H1 (cell line): ENCODE measurements at regions not wholly inside any gene's neighbourhood (a gene's known extent, or its start where the extent isn't known, plus 50 kb on each side); places are given as distances from the start of the nearest gene placed in this dataset.

Experiments
- CTCF ChIA-PET: fragments of 300-600 bp; sonication (Branson Sonifier 250); formaldehyde crosslinking; loops from one replicate; lab custom pipeline; 2021; ENCODE audit not compliant: partially characterized antibody; lab: Charles Lee
- POLR2A ChIA-PET: fragments of 300-600 bp; sonication (Branson Sonifier 250); formaldehyde crosslinking; loops from one replicate; lab custom pipeline; 2021; ENCODE audit warnings: inconsistent platforms; ENCODE audit not compliant: partially characterized antibody; lab: Charles Lee
- DNase-seq, 2 experiments: peaks; one replicate each; pipeline versions ENCODE4 v3.0.0 to v3.0.0-alpha.2; 2010 to 2022; ENCODE audit warnings: low spot score in 2 of 2, low read depth in 1 of 2, mixed read lengths in 1 of 2
- FAIRE-seq: peaks from 2 replicates; lab custom pipeline; 2011; peaks lifted over from hg19 to GRCh38; lab: Jason Lieb, UNC
- H2AFZ ChIP-seq: 2 replicates; pipeline ENCODE4 v1.8.1; 2012; ENCODE audit warnings: low read length, inconsistent platforms
- H2AK5ac ChIP-seq: 2 replicates; pipeline ENCODE4 v1.6.1; 2013; ENCODE audit warnings: low read depth, low read length
- H2BK120ac ChIP-seq: replicated peaks from 2 replicates; pipeline ENCODE3; 2013; ENCODE audit warnings: low read depth, low read length, inconsistent platforms
- H2BK12ac ChIP-seq: 2 replicates; pipeline ENCODE4 v1.6.1; 2013; ENCODE audit warnings: low read depth, low read length
- H2BK15ac ChIP-seq: 2 replicates; pipeline ENCODE4 v1.6.1; 2013; ENCODE audit warnings: low read length
- H2BK20ac ChIP-seq: 2 replicates; pipeline ENCODE4 v1.6.1; 2013; ENCODE audit warnings: low read length
- H2BK5ac ChIP-seq: 2 replicates; pipeline ENCODE4 v1.6.1; 2013; ENCODE audit warnings: low read depth, low read length
- H3K14ac ChIP-seq: 2 replicates; pipeline ENCODE4 v1.6.1; 2013; ENCODE audit warnings: inconsistent platforms; ENCODE audit not compliant: insufficient read length
- H3K18ac ChIP-seq: 2 replicates; pipeline ENCODE4 v1.6.1; 2013; ENCODE audit warnings: low read length; ENCODE audit errors: extremely low read depth
- H3K23ac ChIP-seq: 2 replicates; pipeline ENCODE4 v1.6.1; 2013; ENCODE audit warnings: inconsistent platforms; ENCODE audit not compliant: insufficient read length
- H3K23me2 ChIP-seq: 2 replicates; pipeline ENCODE4 v1.6.1; 2013; ENCODE audit warnings: low read depth, low read length
- H3K27ac ChIP-seq: 2 replicates; pipeline ENCODE4 v1.6.1; 2011; ENCODE audit warnings: low read depth, low read length, inconsistent platforms
- H3K27me3 ChIP-seq, 4 experiments: replicated peaks in 1 of 4; 1 replicate in 1 of 4; 2 replicates in 3 of 4; pipeline versions ENCODE4 v1.6.1 to v1.8.1; 2011 to 2013; ENCODE audit warnings: low read length in 3 of 4, mild to moderate bottlenecking in 3 of 4, inconsistent platforms in 2 of 4, mixed read lengths in 2 of 4, moderate library complexity in 1 of 4; ENCODE audit not compliant: control insufficient read depth in 3 of 4, insufficient read depth in 3 of 4; ENCODE audit errors: extremely low read depth in 1 of 4
- H3K36me3 ChIP-seq, 4 experiments: 2 replicates each; pipeline versions ENCODE4 v1.6.1 to v1.8.1; 2011 to 2013; ENCODE audit warnings: mild to moderate bottlenecking in 4 of 4, low read length in 3 of 4, moderate library complexity in 2 of 4, control low read depth in 1 of 4, inconsistent platforms in 1 of 4; ENCODE audit not compliant: insufficient read depth in 4 of 4, control insufficient read depth in 2 of 4
- H3K4ac ChIP-seq: replicated peaks from 2 replicates; pipeline ENCODE3; 2013; ENCODE audit warnings: low read length, low read depth, mixed read lengths, inconsistent platforms; ENCODE audit not compliant: insufficient read length
- H3K4me1 ChIP-seq, 4 experiments: replicated peaks in 1 of 4; 1 replicate in 1 of 4; 2 replicates in 3 of 4; pipeline versions ENCODE4 v1.6.1 to v1.8.1; 2011 to 2013; ENCODE audit warnings: low read length in 3 of 4, inconsistent platforms in 2 of 4, mixed read lengths in 1 of 4; ENCODE audit not compliant: insufficient read depth in 4 of 4, control insufficient read depth in 3 of 4
- H3K4me2 ChIP-seq, 2 experiments: 2 replicates each; pipeline versions ENCODE4 v1.6.1 to v1.8.1; 2011 to 2013; ENCODE audit warnings: low read depth in 2 of 2, low read length in 2 of 2, control low read depth in 1 of 2, inconsistent platforms in 1 of 2, mild to moderate bottlenecking in 1 of 2; ENCODE audit not compliant: insufficient read depth in 1 of 2
- H3K4me3 ChIP-seq, 4 experiments: fragments of 200-600, 300-600 bp in 1 of 4; sonication (generic), shearing (Covaris generic), sonication (Bioruptor Twin) in 1 of 4; 2 replicates each; pipeline versions ENCODE4 v1.5.1 to v1.8.1; 2011 to 2016; ENCODE audit warnings: low read length in 4 of 4, low read depth in 3 of 4, control low read depth in 2 of 4, inconsistent platforms in 2 of 4, mild to moderate bottlenecking in 2 of 4, mixed read lengths in 1 of 4, moderate library complexity in 1 of 4; ENCODE audit not compliant: insufficient read depth in 2 of 4; ENCODE audit errors: extremely low read depth in 1 of 4
- H3K56ac ChIP-seq: replicated peaks from 2 replicates; pipeline ENCODE3; 2013; ENCODE audit warnings: low read depth, mild to moderate bottlenecking, mixed read lengths, low read length, inconsistent platforms; ENCODE audit not compliant: insufficient read length
- H3K79me1 ChIP-seq: 2 replicates; pipeline ENCODE4 v1.6.1; 2013; ENCODE audit warnings: low read depth, low read length, control low read depth
- H3K79me2 ChIP-seq, 2 experiments: 2 replicates each; pipeline versions ENCODE4 v1.6.1 to v1.8.1; 2012 to 2013; ENCODE audit warnings: low read length in 2 of 2, mild to moderate bottlenecking in 2 of 2, inconsistent platforms in 1 of 2; ENCODE audit not compliant: insufficient read depth in 2 of 2, control insufficient read depth in 1 of 2
- H3K9ac ChIP-seq, 4 experiments: replicated peaks in 1 of 4; 1 replicate in 1 of 4; 2 replicates in 3 of 4; pipeline versions ENCODE4 v1.6.1 to v1.8.1; 2011 to 2013; ENCODE audit warnings: low read depth in 3 of 4, low read length in 3 of 4, control low read depth in 2 of 4, mild to moderate bottlenecking in 2 of 4, moderate library complexity in 2 of 4, inconsistent platforms in 1 of 4; ENCODE audit errors: extremely low read depth in 1 of 4
- H3K9me3 ChIP-seq, 2 experiments: 2 replicates each; pipeline versions ENCODE4 v1.6.1 to v1.8.1; 2012 to 2013; ENCODE audit warnings: mild to moderate bottlenecking in 2 of 2, moderate library complexity in 2 of 2, control low read depth in 1 of 2, inconsistent platforms in 1 of 2, low read depth in 1 of 2, low read length in 1 of 2, mixed read lengths in 1 of 2; ENCODE audit not compliant: insufficient read depth in 2 of 2
- H4K20me1 ChIP-seq, 2 experiments: replicated peaks in 1 of 2; 2 replicates each; pipeline versions ENCODE3 to v1.8.1; 2011 to 2013; ENCODE audit warnings: inconsistent platforms in 2 of 2, low read length in 2 of 2, mild to moderate bottlenecking in 1 of 2; ENCODE audit not compliant: insufficient read depth in 2 of 2, control insufficient read depth in 1 of 2
- H4K5ac ChIP-seq: 2 replicates; pipeline ENCODE4 v1.6.1; 2013; ENCODE audit warnings: low read length, low read depth, mixed read lengths, inconsistent platforms; ENCODE audit not compliant: insufficient read length
- H4K8ac ChIP-seq: 2 replicates; pipeline ENCODE4 v1.8.0; 2013; ENCODE audit warnings: mild to moderate bottlenecking, moderate library complexity, low read length, inconsistent platforms; ENCODE audit not compliant: insufficient read depth; ENCODE audit errors: extremely low read depth
- H4K91ac ChIP-seq: replicated peaks from 2 replicates; pipeline ENCODE3; 2013; ENCODE audit warnings: low read length, mixed read lengths, inconsistent platforms; ENCODE audit not compliant: insufficient read length
- BRCA1 ChIP-seq: IDR thresholded peaks from 2 replicates; pipeline ENCODE4 v1.6.1; 2012; ENCODE audit warnings: low read depth, low read length, improper control_type of control experiment
- CREB1 ChIP-seq: IDR thresholded peaks from 2 replicates; pipeline ENCODE4 v1.6.1; 2012; ENCODE audit warnings: inconsistent platforms
- EGR1 ChIP-seq: IDR thresholded peaks from 2 replicates; pipeline ENCODE4 v1.6.1; 2011; ENCODE audit warnings: low read depth, low read length, borderline replicate concordance
- EP300 ChIP-seq, 2 experiments: IDR thresholded peaks; 1 replicate in 1 of 2; 2 replicates in 1 of 2; pipeline ENCODE4 v1.6.1; 2011 to 2012; ENCODE audit warnings: low read depth in 2 of 2, low read length in 2 of 2, mild to moderate bottlenecking in 2 of 2, borderline replicate concordance in 1 of 2, inconsistent platforms in 1 of 2, moderate library complexity in 1 of 2
- FOSL1 ChIP-seq: IDR thresholded peaks from 2 replicates; pipeline ENCODE4 v1.6.1; 2011; ENCODE audit warnings: mild to moderate bottlenecking, low read depth, low read length, moderate library complexity; ENCODE audit not compliant: insufficient read depth
- GTF2F1 ChIP-seq: IDR thresholded peaks from 2 replicates; pipeline ENCODE4 v1.6.1; 2012; ENCODE audit warnings: low read depth, low read length, improper control_type of control experiment, borderline replicate concordance
- HDAC6 ChIP-seq: IDR thresholded peaks from one replicate; pipeline ENCODE4 v1.7.1; 2012; ENCODE audit warnings: low read depth, mild to moderate bottlenecking, inconsistent platforms, low read length, moderate library complexity
- JUN ChIP-seq: IDR thresholded peaks from 2 replicates; pipeline ENCODE4 v1.6.1; 2011; ENCODE audit warnings: low read depth, mild to moderate bottlenecking, improper control_type of control experiment, low read length
- RNF2 ChIP-seq: fragments of 200-900, 300-1000 bp; sonication (generic); IDR thresholded peaks from 2 replicates; pipeline ENCODE4 v1.7.1; 2016; ENCODE audit warnings: borderline replicate concordance, low read depth, mild to moderate bottlenecking, antibody characterized with exemption, low read length; ENCODE audit not compliant: poor library complexity, severe bottlenecking; ENCODE audit errors: missing control alignments
- SAP30 ChIP-seq: fragments of 300-600 bp; sonication (generic); IDR thresholded peaks from 2 replicates; pipeline ENCODE4 v1.7.1; 2012; ENCODE audit warnings: low read length, moderate library complexity, mild to moderate bottlenecking, inconsistent platforms; ENCODE audit not compliant: insufficient read depth, insufficient replicate concordance
- SIRT6 ChIP-seq: IDR thresholded peaks from one replicate; pipeline ENCODE4 v1.7.1; 2012; ENCODE audit warnings: low read length, inconsistent platforms
- SP4 ChIP-seq: IDR thresholded peaks from 2 replicates; pipeline ENCODE4 v1.6.1; 2012; ENCODE audit warnings: low read length, inconsistent platforms
- WGBS, 2 experiments: shearing (Covaris generic) in 1 of 2; methylation state at CpG; one replicate each; pipeline versions ENCODE4 v1.1.6 to v1.1.7; 2013 to 2015; ENCODE audit warnings: low lambda C conversion rate in 2 of 2, mixed read lengths in 2 of 2, inconsistent platforms in 1 of 2, low coverage in 1 of 2, missing lambda C conversion rate in 1 of 2; ENCODE audit not compliant: insufficient replicate concordance in 2 of 2, insufficient coverage in 1 of 2, insufficient read length in 1 of 2; ENCODE audit errors: extremely low coverage in 1 of 2, missing lambda C conversion rate in 1 of 2; 5-methylcytosine and 5-hydroxymethylcytosine counted together
- TF ChIP-seq, protein P1 (sequence below): IDR thresholded peaks from 2 replicates; pipeline ENCODE4 v1.6.1; 2012; ENCODE audit warnings: inconsistent platforms

DNA sequence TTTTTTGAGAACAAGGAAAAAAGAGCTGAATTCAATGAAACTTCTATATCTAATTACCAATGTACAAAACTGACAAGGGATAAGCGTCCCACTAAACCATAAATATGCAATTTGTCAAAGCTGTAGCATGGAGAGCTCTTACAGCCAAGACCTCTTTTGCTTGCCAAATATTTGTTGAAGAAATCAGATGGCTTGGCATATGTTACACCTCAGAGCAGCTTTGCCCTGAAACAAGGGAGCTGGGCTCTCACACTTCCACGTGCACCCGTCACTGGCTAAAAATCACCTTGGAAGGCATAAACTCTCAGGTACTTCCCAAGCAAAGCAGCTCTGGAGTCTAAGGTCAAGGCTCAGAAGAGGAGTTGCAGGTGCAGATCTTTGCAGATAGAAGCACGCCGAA lies 324.7 kb upstream of the SLCO3A1 start:
- Histone ChIP-seq H3K4ac (no peak overlapping the region), H3K18ac (no peak overlapping the region), H4K20me1 (no peaks in the 10 kb centered on the region), H3K79me2 (no peaks in the 10 kb centered on the region), H2BK15ac (no peak overlapping the region), H2BK20ac (no peak overlapping the region), H3K9ac (no peak overlapping the region), H3K79me1 (no peaks in the 10 kb centered on the region), H4K8ac (no peak overlapping the region), H3K27ac (no peak overlapping the region), H3K23me2 (no peaks in the 10 kb centered on the region), H2AK5ac (no peak overlapping the region), H3K4me3 (no peak overlapping the region), H3K9me3 (peaks cover 9 to 10% of the 10 kb centered on the region in 2 experiments; a peak in 3 of 4 replicates), H2AFZ (no peak overlapping the region), H3K4me1 (no peaks in the 10 kb centered on the region), H3K27me3 (peaks cover 0 to 3% (median 0%) of the 10 kb centered on the region in 4 experiments; a peak in 1 of 7 replicates), H3K14ac (no peak overlapping the region), H3K56ac (no peak overlapping the region), H3K4me2 (no peak overlapping the region), H2BK5ac (no peak overlapping the region), H3K23ac (no peak overlapping the region), H4K5ac (no peak overlapping the region), H4K91ac (no peak overlapping the region), H2BK120ac (no peak overlapping the region), H2BK12ac (no peak overlapping the region), H3K36me3 (no peaks in the 10 kb centered on the region)
- DNase-seq (no peak), FAIRE-seq (no peak)
- TF ChIP-seq EGR1: no peak
- no peak for TF ChIP-seq CREB1
- TF ChIP-seq GTF2F1: no peak
- TF ChIP-seq SAP30: no peak
- TF ChIP-seq SIRT6: no peak
- TF ChIP-seq FOSL1: no peak
- TF ChIP-seq, protein P1, sequence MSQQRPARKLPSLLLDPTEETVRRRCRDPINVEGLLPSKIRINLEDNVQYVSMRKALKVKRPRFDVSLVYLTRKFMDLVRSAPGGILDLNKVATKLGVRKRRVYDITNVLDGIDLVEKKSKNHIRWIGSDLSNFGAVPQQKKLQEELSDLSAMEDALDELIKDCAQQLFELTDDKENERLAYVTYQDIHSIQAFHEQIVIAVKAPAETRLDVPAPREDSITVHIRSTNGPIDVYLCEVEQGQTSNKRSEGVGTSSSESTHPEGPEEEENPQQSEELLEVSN: no peak
- no peak for TF ChIP-seq RNF2
- no peak for TF ChIP-seq HDAC6
- no peak for TF ChIP-seq JUN
- no peak for TF ChIP-seq EP300 (IDR thresholded peaks at IDR 0.05; ENCODE audit: borderline replicate concordance in 1 of 2, low read depth in 2 of 2, low read length in 2 of 2)
- no peak for TF ChIP-seq SP4
- no peak for TF ChIP-seq BRCA1
- ChIA-PET POLR2A (no interaction called here), CTCF (interaction anchor here (1.2 kb wide), 1 partner anchor 225 kb away, joined by 3 read pairs; no protein-coding TSS in a partner anchor)
- WGBS, 2 experiments: 96% methylated on average over 5 of the region's 5 CpGs; no CpG with 5 or more reads in 1 of the 2 experiments
